Activated CD4-positive, alpha-beta T cell treated with anti-CD3 and anti-CD28 coated beads, Interleukin-2, amount 10 ng/mL, durations not matched to agents 24 days and 14 days (primary cell): ENCODE measurements at regions not wholly inside any gene's neighbourhood (a gene's known extent, or its start where the extent isn't known, plus 50 kb on each side); places are given as distances from the start of the nearest gene placed in this dataset.
A peak's percentile ranks its signal among the peaks of the same experiment; 100 is the strongest.

Experiments used
- DNase-seq: peaks from one replicate; pipeline ENCODE4 v3.0.0; 2022
- H3K27ac Mint-ChIP-seq: one replicate; pipeline ENCODE4 v1.8.0; 2022; ENCODE audit warnings: mild to moderate bottlenecking, mixed read lengths
- H3K27me3 Mint-ChIP-seq: one replicate; pipeline ENCODE4 v1.8.0; 2022; ENCODE audit warnings: mixed read lengths
- H3K36me3 Mint-ChIP-seq: one replicate; pipeline ENCODE4 v1.8.0; 2022; ENCODE audit warnings: low read depth, mild to moderate bottlenecking, mixed read lengths
- H3K4me1 Mint-ChIP-seq: one replicate; pipeline ENCODE4 v1.8.0; 2021; ENCODE audit warnings: mixed read lengths
- H3K4me3 Mint-ChIP-seq: one replicate; pipeline ENCODE4 v1.8.0; 2022; ENCODE audit warnings: mild to moderate bottlenecking, moderate library complexity, mixed read lengths
- H3K9me3 Mint-ChIP-seq: one replicate; pipeline ENCODE4 v1.8.0; 2021; ENCODE audit warnings: mixed read lengths
- intact Hi-C: fragments of 100-400 bp; cut with micrococcal nuclease; formaldehyde crosslinking; loops from one replicate; pipeline ENCODE4 v1.15.1; 2023

DNA sequence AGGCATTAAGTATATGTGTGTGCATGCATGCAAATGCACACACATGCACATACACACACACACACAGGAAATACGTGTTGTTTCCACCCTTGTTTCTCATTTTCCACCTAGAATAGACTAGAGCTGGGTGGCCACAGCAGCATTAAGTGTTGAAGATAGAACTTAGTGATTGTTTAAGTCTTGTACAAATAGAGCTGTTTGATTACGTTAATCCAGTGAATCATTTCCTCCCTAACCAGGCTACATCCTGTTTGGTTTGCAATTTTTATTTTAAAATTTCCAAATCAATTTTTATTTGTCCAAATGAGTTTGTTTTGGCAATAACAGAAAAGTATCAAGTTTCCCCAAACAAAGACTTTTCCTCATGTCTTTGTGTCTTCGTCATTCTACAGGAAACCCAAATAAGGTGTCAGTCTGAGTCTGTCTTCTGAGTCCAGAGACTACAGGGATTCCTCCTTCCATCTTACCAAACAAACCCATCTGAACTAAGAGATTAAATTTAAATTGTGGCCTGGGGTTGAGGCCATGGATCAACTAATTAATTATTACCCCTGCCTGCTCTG lies 74.6 kb upstream of the GALNT5 start:
- H3K27me3 Mint-ChIP-seq: peaks cover 3% of the 10 kb centered on the region
- peaks cover 7% of the 10 kb centered on the region for H3K4me1 Mint-ChIP-seq
- no peak overlapping the region for H3K4me3 Mint-ChIP-seq
- H3K27ac Mint-ChIP-seq: no peak overlapping the region
- intact Hi-C loops: no loop called here
- no peaks in the 10 kb centered on the region for H3K36me3 Mint-ChIP-seq
- DNase-seq: no peak
- H3K9me3 Mint-ChIP-seq: no peaks in the 10 kb centered on the region

DNA sequence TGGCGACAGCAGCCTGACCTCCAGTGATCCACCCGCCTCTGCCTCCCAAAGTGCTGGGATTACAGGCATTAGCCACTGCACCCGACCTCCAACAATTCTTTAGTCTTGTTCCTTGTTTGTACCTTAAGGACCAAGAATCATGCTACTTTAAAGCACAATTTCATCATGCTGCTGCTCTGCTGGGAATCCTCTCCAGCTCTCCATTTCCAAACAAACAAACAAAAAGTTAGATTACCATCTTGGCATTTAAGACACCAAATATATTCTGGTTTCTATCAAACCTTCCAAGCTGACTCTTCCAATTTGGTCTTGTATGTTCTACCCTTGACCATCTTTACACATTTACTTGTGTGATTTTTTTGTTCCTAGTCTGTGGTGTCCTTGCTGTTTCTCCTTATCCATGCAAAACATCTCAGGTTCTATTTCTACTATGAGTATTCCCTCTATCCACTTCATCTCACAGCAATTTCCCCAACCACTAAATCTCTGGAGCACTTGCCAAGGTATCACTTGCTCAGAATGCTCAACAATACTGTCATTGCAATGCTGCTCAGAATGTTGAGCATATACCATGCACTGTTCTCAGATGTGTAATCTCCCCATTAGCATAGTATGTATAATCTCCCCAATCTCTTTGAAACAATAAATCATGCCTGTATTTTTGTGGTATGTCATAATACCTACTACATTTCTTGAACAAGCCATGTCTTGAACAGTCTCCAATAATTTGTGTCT lies 73.2 kb upstream of the GALNT5 start:
- Mint-ChIP-seq H3K27ac (no peak overlapping the region), H3K27me3 (peaks cover 3% of the 10 kb centered on the region), H3K4me3 (no peak overlapping the region), H3K36me3 (no peaks in the 10 kb centered on the region), H3K9me3 (no peaks in the 10 kb centered on the region), H3K4me1 (peaks cover 7% of the 10 kb centered on the region)
- no peak for DNase-seq
- intact Hi-C loops: no loop called here

DNA sequence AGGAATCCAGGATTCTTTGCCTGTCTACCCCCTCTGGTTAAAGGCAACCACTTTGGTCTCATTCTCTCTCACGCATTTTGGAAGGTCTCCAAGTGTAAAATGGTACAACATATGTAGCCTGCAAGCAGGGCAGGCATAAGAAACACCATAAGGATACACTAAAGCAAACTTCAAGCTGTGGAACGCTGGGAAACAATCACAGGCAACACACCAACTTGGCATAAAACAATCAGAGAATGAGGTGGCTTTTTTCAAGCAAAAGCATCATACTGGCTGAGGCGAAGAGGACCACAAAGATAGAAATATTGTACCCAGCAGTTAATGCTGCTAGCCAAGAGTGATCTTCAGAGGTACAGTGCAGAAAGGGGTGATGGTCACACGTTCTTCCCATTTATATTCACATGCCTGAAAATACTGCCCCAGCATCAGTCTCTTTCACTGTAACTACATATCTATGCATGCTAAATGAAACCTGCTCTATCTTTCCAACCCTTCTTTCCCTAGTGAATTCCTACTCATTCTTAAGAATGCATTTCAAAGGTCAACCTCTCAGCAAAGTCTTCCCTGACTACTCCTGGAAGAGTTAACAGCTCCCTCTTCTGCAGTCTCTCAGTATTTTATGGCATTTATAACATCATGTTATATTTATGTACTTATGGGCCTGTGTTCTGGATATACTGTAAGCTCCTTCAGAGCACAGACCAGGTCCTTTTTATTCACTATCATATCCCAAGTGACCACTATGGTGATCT lies 71.9 kb upstream of the GALNT5 start:
- H3K27me3 Mint-ChIP-seq: peaks cover 3% of the 10 kb centered on the region
- H3K36me3 Mint-ChIP-seq: no peaks in the 10 kb centered on the region
- no peak overlapping the region for H3K27ac Mint-ChIP-seq
- intact Hi-C loops: no loop called here
- no peak for DNase-seq
- H3K4me1 Mint-ChIP-seq: peaks cover 7% of the 10 kb centered on the region
- H3K4me3 Mint-ChIP-seq: no peak overlapping the region
- no peaks in the 10 kb centered on the region for H3K9me3 Mint-ChIP-seq

DNA sequence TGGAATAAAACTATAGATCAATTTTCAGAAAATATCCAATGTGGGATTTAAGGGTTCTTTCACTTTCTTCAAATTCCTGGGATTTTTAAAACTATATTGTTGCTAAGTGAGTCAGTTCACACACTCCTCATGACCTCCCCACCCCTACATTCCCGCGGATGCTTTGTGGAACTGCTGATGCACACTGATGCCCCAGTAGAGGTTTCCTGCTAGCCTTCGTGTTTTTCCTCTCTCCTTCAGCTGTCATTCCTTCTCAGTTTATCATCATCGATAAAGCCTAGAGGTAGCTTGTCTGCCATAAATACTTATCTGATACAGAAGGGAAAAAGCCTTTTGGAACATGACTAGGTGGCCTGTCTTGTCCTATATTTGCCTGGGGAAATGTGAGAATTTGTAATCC lies 67.4 kb upstream of the GALNT5 start:
- no peak overlapping the region for H3K27ac Mint-ChIP-seq
- H3K4me3 Mint-ChIP-seq: no peak overlapping the region
- no peak for DNase-seq
- H3K9me3 Mint-ChIP-seq: no peaks in the 10 kb centered on the region
- H3K27me3 Mint-ChIP-seq: peaks cover 11% of the 10 kb centered on the region
- H3K4me1 Mint-ChIP-seq: peaks cover 9% of the 10 kb centered on the region
- intact Hi-C loops: loop anchor here (5.0 kb wide), 2 partner anchors 298 to 1813 kb away; no protein-coding TSS in a partner anchor
- H3K36me3 Mint-ChIP-seq: no peaks in the 10 kb centered on the region

DNA sequence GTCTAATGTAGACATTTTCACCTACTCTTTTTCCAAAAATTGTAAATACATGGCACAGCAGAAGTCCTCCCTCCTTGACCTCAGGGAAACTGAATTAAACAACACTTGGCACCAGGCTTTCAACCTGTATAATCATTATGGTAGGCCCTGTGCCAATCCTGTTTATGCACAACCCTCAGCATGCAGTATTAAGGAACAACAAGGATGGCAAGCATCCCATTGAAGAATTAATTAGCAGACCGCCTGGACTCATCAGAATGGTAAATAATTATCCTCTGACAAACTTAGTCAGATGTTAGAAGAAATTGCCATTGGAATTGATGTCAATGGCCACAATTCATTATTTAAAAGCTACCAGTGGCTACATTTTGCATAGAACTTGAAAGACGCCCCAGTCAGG lies 66.3 kb upstream of the GALNT5 start:
- no peak overlapping the region for H3K4me3 Mint-ChIP-seq
- H3K4me1 Mint-ChIP-seq: peaks cover 9% of the 10 kb centered on the region
- no peaks in the 10 kb centered on the region for H3K36me3 Mint-ChIP-seq
- intact Hi-C loops: loop anchor here (5.0 kb wide), 2 partner anchors 299 to 1814 kb away; no protein-coding TSS in a partner anchor
- H3K27ac Mint-ChIP-seq: no peak overlapping the region
- H3K27me3 Mint-ChIP-seq: peaks cover 12% of the 10 kb centered on the region
- no peak for DNase-seq
- no peaks in the 10 kb centered on the region for H3K9me3 Mint-ChIP-seq

DNA sequence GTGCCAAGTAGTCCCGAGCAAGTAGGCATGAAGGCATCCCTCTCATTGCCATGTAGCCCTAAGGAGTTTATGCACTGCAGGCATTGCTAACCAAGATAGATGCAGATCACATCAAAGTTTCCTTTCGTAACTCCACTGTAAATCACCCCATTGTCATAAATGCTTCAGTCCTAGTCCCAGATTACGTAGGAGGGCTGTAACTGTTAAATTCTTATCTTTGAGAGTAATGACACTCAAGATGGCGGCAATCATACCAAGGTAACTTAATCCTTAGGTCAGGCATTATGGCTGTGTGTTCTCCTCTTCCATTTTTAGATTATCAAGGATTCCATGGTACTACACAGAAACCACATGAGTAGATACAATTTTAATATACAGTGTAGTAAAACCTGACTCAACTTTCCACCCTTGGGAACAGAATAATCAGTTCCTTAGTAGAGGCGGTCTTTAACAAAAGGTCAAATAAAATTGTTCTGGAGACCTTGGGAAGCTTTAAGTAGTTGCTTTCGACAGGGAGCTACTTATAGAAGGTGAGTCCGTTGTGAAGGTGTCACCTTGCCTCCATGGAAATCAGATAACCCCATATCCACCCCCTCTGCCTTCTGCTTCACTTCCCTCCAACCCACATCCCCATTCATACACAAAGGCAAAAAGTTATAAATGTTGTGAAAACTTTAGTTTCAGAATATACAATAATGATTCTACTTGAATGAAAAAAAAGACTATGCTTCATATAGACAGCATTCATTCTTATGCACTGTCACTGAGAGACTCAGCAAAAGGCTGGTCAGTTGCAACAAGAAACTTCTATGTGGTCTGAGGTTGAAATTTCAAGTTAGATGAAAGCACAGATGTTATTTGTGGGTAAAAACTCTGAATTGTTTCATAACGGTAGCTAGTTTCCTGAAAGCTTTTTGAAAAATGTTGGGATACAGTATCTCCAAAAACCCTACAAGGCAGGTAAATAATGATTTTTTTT lies 64.8 kb upstream of the GALNT5 start:
- Mint-ChIP-seq H3K27ac (no peak overlapping the region), H3K36me3 (no peaks in the 10 kb centered on the region), H3K4me3 (no peak overlapping the region), H3K9me3 (no peaks in the 10 kb centered on the region), H3K27me3 (peaks cover 15% of the 10 kb centered on the region), H3K4me1 (peaks cover 9% of the 10 kb centered on the region)
- DNase-seq: no peak
- intact Hi-C loops: loop anchor here (5.0 kb wide), 2 partner anchors 300 to 1815 kb away; no protein-coding TSS in a partner anchor

DNA sequence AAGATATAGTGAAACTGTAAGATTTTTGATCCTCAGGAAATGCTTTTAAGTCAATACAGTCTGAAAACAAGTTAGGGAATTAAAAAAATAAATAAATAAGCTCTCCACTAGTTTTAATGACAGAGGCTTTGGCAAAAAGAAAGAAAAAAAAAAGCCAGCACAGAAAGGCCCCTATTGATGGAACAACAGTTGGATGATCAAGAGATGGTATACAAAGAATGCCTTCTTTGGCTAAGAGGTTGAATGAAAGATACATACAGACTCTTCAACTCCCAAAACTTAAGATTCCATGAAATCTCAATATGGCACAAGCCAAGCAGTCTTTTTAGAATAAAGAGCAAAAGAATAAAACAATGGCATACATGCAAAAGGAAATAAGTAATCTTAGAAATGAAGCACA lies 64.0 kb upstream of the GALNT5 start:
- Mint-ChIP-seq H3K36me3 (no peaks in the 10 kb centered on the region), H3K9me3 (no peaks in the 10 kb centered on the region), H3K4me3 (no peak overlapping the region), H3K27ac (no peak overlapping the region), H3K27me3 (peaks cover 19% of the 10 kb centered on the region), H3K4me1 (peaks cover 9% of the 10 kb centered on the region)
- intact Hi-C loops: loop anchor here (5.0 kb wide), 2 partner anchors 301 to 1816 kb away; no protein-coding TSS in a partner anchor
- no peak for DNase-seq

DNA sequence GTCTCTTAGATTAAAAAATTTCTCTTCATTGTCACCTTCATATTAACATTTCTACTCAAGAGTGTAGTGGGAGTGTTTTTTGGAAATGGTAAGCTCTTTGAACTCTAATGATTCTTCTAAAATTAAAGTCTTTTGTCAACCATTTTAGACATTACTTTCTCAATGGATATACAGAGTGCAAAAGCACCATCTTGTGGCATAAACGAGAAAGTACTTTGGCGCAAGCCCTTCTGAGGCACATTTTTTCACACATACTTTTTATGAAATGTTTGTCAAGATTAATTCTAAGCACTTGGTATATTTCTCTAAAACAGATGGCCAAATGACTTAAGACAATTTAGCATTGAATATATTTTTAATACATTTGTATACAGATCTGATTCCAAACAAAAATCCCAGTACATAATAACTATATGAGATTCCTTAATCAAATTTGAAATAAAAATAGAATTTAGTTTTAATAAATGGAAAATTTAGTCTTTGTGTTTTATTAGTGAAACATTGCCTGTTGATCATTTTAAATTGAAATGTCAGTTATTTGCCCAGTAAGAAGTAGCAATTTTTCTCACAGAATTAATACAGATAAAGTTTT lies 63.3 kb upstream of the GALNT5 start:
- Mint-ChIP-seq H3K36me3 (no peaks in the 10 kb centered on the region), H3K4me3 (no peak overlapping the region), H3K9me3 (no peaks in the 10 kb centered on the region), H3K27me3 (peaks cover 22% of the 10 kb centered on the region), H3K27ac (no peak overlapping the region), H3K4me1 (peaks cover 9% of the 10 kb centered on the region)
- intact Hi-C loops: loop anchor here (5.0 kb wide), 2 partner anchors 302 to 1817 kb away; no protein-coding TSS in a partner anchor
- peak; percentile 66 for DNase-seq

DNA sequence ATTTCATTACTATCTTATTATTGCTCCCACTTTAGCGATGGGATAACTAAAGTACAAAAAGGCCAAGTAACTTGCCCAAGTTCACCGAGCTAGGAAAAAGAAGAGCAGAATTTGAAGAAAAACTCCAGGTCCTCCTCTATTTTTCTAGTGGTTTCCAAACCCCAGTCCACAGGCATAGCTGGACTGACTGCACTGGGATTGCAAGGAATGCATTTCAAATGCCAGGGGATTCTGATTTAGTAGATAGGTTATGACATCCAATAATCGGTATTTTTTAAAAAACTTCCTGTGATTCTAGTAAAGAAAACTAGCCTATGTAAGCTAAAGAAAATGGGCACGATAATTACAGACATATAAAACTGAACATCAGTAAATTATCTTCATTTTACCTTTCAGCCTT lies 62.7 kb upstream of the GALNT5 start:
- Mint-ChIP-seq H3K27ac (no peak overlapping the region), H3K4me3 (no peak overlapping the region), H3K36me3 (no peaks in the 10 kb centered on the region), H3K4me1 (peaks cover 9% of the 10 kb centered on the region), H3K9me3 (no peaks in the 10 kb centered on the region), H3K27me3 (peaks cover 23% of the 10 kb centered on the region)
- DNase-seq: no peak
- intact Hi-C loops: loop anchor here (5.0 kb wide), 2 partner anchors 303 to 1818 kb away; no protein-coding TSS in a partner anchor

DNA sequence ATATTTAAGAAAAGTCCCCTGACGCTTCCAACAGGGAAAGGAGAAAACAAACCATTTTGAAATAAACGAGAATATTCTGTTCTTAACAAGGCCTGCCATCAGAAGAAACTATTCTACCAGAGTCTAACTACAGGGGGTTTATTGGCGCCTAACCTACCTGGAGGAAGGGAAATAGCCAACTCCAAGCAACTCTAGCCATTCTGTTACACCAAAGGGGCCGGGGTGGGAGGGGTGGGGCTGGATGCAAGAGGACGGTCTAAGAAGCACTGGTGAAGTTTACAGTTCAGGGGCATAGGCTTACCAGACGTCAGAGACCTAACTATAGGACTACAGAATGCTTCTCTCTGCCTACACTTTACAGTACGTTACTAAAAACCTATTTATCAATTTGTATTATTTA lies 60.5 kb upstream of the GALNT5 start:
- no peaks in the 10 kb centered on the region for H3K9me3 Mint-ChIP-seq
- intact Hi-C loops: no loop called here

DNA sequence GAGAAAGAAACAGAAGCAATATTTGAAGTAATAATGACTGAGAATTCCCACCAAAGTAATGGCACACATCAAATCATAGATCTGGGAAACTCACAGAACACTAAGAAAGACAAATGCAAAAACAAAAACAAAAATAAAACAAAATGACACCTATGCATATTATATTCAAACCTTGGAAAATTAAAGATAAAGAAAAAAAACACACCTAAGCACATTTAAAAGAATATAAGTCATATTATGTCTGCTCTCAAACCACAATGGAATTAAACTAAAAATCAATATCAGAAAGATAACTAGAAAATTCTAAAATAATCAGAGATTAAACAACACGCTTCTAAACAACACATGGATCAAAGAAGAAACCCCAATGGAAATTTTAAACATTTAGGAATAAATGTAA lies 59.7 kb upstream of the GALNT5 start:
- Mint-ChIP-seq H3K4me1 (peaks cover 8% of the 10 kb centered on the region), H3K27ac (no peak overlapping the region), H3K36me3 (no peaks in the 10 kb centered on the region), H3K4me3 (no peak overlapping the region), H3K9me3 (no peaks in the 10 kb centered on the region), H3K27me3 (peaks cover 21% of the 10 kb centered on the region)
- no peak for DNase-seq
- intact Hi-C loops: no loop called here

More for the DNA sequence above, 60.5 kb upstream of the GALNT5 start:
- H3K27ac Mint-ChIP-seq: no peak overlapping the region
- no peaks in the 10 kb centered on the region for H3K36me3 Mint-ChIP-seq
- no peak for DNase-seq
- H3K4me1 Mint-ChIP-seq: peaks cover 9% of the 10 kb centered on the region
- no peak overlapping the region for H3K4me3 Mint-ChIP-seq
- peaks cover 24% of the 10 kb centered on the region for H3K27me3 Mint-ChIP-seq

DNA sequence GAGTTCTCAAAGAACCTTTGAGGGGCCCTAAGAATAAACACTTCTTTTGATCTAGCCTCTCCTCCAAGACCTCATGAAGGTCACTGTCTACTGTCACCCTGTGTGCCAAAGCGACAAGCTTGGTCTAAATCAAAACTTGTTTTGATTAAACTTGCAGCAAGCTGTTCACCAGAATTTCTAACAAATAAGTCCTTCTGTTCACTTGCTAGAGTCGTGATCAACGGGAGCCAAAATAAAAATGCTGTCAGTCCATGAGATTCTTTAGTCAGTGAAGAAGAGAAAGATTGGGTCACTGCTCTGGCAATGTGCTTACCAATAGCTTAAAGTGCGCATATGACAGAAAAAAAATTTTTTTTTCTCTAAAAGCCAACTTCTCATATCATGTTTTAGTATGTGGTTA lies 53.9 kb upstream of the GALNT5 start:
- Mint-ChIP-seq H3K4me3 (no peak overlapping the region), H3K4me1 (no peaks in the 10 kb centered on the region), H3K27me3 (peaks cover 11% of the 10 kb centered on the region), H3K36me3 (no peaks in the 10 kb centered on the region), H3K27ac (no peak overlapping the region), H3K9me3 (no peaks in the 10 kb centered on the region)
- DNase-seq: no peak
- intact Hi-C loops: no loop called here

DNA sequence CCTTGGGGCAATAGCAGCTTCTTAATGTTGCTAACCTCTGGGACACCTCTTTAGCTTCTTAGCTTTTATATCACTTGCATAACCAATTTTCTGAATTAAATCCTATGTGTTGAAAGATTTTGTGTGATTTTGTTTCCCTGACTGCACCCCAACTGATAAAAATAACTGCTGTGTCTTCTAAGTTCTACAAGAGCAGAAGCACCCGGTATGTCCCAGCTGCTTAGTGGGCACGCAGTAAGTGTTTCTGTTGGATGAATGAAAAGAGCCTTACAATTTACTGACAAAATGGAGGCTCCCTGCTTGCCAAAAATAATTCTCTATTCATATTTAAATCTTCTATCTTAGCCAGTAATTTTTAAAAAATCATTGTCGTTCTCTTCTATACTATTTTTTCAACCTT lies 53.1 kb upstream of the GALNT5 start:
- Mint-ChIP-seq H3K36me3 (no peaks in the 10 kb centered on the region), H3K4me1 (no peaks in the 10 kb centered on the region), H3K4me3 (no peak overlapping the region), H3K27me3 (peaks cover 7% of the 10 kb centered on the region), H3K9me3 (no peaks in the 10 kb centered on the region), H3K27ac (no peak overlapping the region)
- DNase-seq: no peak
- intact Hi-C loops: no loop called here
